ENCODE measurements at regions not wholly inside any gene's neighbourhood (a gene's known extent, or its start where the extent isn't known, plus 50 kb on each side); places are given as distances from the start of the nearest gene placed in this dataset.
"Not testable (repeated sequence)": the region's sequence is repeated elsewhere in the genome, so short reads cannot be mapped to it uniquely, and the experiment has no call there.

DNA sequence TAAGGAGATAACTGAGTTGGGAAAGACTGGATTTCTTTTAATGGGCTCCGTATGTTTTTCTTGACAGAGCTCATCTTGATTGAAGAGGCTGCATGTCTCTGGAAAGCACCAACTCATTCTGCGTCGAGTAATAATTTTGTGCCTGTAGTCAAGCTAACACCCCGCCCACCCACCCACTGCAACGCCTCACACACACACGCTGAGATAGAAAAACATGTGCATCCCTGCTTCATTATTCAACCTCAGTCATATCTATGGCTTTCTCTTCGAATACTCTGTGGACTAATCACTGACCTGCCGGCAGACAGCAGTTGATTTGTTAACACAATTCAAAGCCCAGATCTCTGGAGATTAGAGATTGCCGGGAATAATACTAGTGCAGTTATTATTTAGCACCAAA is 220.2 kb upstream of the TOM1L1 start:
- no peaks in the 10 kb centered on the region for H3K9me2 ChIP-seq (replicated peaks; ENCODE audit: low read depth, low read length)
- H2AFZ ChIP-seq (ENCODE audit: low read length) = no peak overlapping the region
- no peak overlapping the region for H3K4me3 ChIP-seq (ENCODE audit: low read length, poor library complexity, severe bottlenecking)
- no peaks in the 10 kb centered on the region for H3K36me3 ChIP-seq (ENCODE audit: insufficient read depth, low read length)
- TF ChIP-seq, protein P1, sequence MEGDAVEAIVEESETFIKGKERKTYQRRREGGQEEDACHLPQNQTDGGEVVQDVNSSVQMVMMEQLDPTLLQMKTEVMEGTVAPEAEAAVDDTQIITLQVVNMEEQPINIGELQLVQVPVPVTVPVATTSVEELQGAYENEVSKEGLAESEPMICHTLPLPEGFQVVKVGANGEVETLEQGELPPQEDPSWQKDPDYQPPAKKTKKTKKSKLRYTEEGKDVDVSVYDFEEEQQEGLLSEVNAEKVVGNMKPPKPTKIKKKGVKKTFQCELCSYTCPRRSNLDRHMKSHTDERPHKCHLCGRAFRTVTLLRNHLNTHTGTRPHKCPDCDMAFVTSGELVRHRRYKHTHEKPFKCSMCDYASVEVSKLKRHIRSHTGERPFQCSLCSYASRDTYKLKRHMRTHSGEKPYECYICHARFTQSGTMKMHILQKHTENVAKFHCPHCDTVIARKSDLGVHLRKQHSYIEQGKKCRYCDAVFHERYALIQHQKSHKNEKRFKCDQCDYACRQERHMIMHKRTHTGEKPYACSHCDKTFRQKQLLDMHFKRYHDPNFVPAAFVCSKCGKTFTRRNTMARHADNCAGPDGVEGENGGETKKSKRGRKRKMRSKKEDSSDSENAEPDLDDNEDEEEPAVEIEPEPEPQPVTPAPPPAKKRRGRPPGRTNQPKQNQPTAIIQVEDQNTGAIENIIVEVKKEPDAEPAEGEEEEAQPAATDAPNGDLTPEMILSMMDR (conservative IDR thresholded peaks at IDR 0.05; ENCODE audit: low read length) = no peak
- TF ChIP-seq EZH2phosphoT487 (IDR thresholded peaks at IDR 0.05; ENCODE audit: borderline replicate concordance) = no peak
- no peaks in the 10 kb centered on the region for H3K79me2 ChIP-seq (ENCODE audit: insufficient read depth, low read length)
- H3K9me3 ChIP-seq (ENCODE audit: insufficient read depth, low read depth, low read length) = 0 out of 2 replicates have a peak, but pooled peaks cover 3% of the 10 kb centered on the region
- H4K20me1 ChIP-seq (ENCODE audit: insufficient read depth, low read length, poor library complexity, severe bottlenecking) = no peaks in the 10 kb centered on the region
- H3K27me3 ChIP-seq (ENCODE audit: insufficient read depth, low read length, poor library complexity, severe bottlenecking) = no peaks in the 10 kb centered on the region
- no peak overlapping the region for H3K9ac ChIP-seq (ENCODE audit: low read depth, low read length, poor library complexity, severe bottlenecking)
- H3F3A ChIP-seq (ENCODE audit: low read depth) = no peaks in the 10 kb centered on the region
- no peak overlapping the region for H3K4me2 ChIP-seq (ENCODE audit: low read depth, low read length, poor library complexity, severe bottlenecking)
- no peaks in the 10 kb centered on the region for H3K4me1 ChIP-seq (ENCODE audit: insufficient read depth, low read length, poor library complexity, severe bottlenecking)

DNA sequence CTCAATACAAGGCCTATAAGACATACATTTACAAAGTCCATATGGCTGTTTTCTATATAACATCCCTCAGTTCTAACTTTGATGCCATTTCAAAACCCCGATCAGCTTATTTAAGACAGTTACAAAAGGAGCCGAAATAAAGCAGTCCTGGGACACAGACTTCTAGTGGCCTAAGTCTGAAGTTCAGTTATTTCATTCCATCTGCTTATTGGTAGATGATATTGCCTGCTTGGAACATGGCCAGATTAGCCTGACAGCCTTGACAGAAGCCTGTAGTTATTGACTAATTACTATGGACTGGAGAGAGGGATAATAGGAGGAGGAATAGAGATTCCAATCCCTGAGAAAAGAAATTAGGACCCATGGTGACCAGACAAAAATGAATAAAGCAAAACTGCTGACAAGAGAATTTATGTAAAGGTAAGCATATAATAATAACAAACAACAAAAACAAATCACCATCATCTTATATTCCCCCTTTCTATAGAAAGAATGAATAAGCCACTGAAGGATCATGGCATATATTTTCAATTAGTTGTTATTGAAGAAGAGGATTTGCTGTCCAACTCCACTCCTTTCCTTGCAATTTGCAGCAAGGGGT is 206.3 kb upstream of the TOM1L1 start:
- H3K4me3 ChIP-seq (ENCODE audit: low read length, poor library complexity, severe bottlenecking) = no peak overlapping the region
- no peaks in the 10 kb centered on the region for H3K27me3 ChIP-seq (ENCODE audit: insufficient read depth, low read length, poor library complexity, severe bottlenecking)
- no peaks in the 10 kb centered on the region for H3K4me1 ChIP-seq (ENCODE audit: insufficient read depth, low read length, poor library complexity, severe bottlenecking)
- no peak overlapping the region for H3K9ac ChIP-seq (ENCODE audit: low read depth, low read length, poor library complexity, severe bottlenecking)
- H3K9me2 ChIP-seq (replicated peaks; ENCODE audit: low read depth, low read length) = no peaks in the 10 kb centered on the region
- H3K4me2 ChIP-seq (ENCODE audit: low read depth, low read length, poor library complexity, severe bottlenecking) = no peak overlapping the region
- TF ChIP-seq, protein P1 (conservative IDR thresholded peaks at IDR 0.05; ENCODE audit: low read length) = no peak
- TF ChIP-seq EZH2phosphoT487 (IDR thresholded peaks at IDR 0.05; ENCODE audit: borderline replicate concordance) = no peak
- H3K79me2 ChIP-seq (ENCODE audit: insufficient read depth, low read length) = no peaks in the 10 kb centered on the region
- no peaks in the 10 kb centered on the region for H3K9me3 ChIP-seq (ENCODE audit: insufficient read depth, low read depth, low read length)
- no peak overlapping the region for H2AFZ ChIP-seq (ENCODE audit: low read length)
- no peaks in the 10 kb centered on the region for H3K36me3 ChIP-seq (ENCODE audit: insufficient read depth, low read length)
- no peaks in the 10 kb centered on the region for H3F3A ChIP-seq (ENCODE audit: low read depth)
- no peaks in the 10 kb centered on the region for H4K20me1 ChIP-seq (ENCODE audit: insufficient read depth, low read length, poor library complexity, severe bottlenecking)

DNA sequence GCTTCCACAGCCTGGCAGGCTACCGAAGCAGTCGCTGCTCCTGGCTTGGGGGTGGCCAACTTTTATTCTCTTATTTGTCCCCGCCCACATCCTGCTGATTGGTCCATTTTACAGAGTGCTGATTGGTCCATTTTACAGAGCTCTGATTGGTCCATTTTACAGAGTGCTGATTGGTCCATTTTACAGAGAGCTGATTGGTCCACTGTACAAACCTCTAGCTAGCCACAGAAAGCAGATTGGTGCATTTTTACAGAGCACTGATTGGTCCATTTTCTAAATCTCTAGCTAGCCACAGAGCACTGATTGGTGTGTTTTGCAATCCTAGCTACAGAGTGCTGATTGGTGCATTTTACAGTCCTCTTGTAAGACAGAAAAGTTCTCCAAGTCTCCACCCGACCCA is 187.9 kb upstream of the TOM1L1 start:
- H3K9me3 ChIP-seq (ENCODE audit: insufficient read depth, low read depth, low read length); H4K20me1 ChIP-seq (ENCODE audit: insufficient read depth, low read length, poor library complexity, severe bottlenecking); H3K4me2 ChIP-seq (ENCODE audit: low read depth, low read length, poor library complexity, severe bottlenecking); H3K9ac ChIP-seq (ENCODE audit: low read depth, low read length, poor library complexity, severe bottlenecking); H3K4me3 ChIP-seq (ENCODE audit: low read length, poor library complexity, severe bottlenecking); H3F3A ChIP-seq (ENCODE audit: low read depth); H2AFZ ChIP-seq (ENCODE audit: low read length); H3K4me1 ChIP-seq (ENCODE audit: insufficient read depth, low read length, poor library complexity, severe bottlenecking); H3K36me3 ChIP-seq (ENCODE audit: insufficient read depth, low read length); H3K9me2 ChIP-seq (replicated peaks; ENCODE audit: low read depth, low read length); H3K27me3 ChIP-seq (ENCODE audit: insufficient read depth, low read length, poor library complexity, severe bottlenecking); H3K79me2 ChIP-seq (ENCODE audit: insufficient read depth, low read length): not testable (repeated sequence)

DNA sequence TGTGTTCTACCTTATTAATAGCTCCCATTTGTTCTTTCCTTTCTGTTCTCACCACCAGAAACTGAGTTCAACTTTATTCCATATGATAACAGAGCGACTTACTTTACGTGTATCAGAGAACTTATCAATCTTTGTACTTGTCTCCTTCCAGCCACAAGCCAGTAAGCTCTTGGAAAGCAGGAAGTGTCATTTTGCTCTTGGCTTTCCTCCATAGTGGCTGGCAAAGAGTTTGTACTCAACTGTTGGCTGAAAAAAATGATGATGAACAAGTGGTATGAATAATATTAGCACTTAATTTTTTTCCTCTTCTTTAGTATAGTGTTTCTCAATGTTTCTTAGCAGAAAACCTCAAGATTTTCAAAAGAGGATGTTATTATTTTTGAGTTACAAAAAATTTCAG is 182.4 kb upstream of the TOM1L1 start:
- Histone ChIP-seq H3K4me1 (ENCODE audit: insufficient read depth, low read length, poor library complexity, severe bottlenecking) (no peaks in the 10 kb centered on the region), H3K36me3 (ENCODE audit: insufficient read depth, low read length) (no peaks in the 10 kb centered on the region), H2AFZ (ENCODE audit: low read length) (no peak overlapping the region), H3K27me3 (ENCODE audit: insufficient read depth, low read length, poor library complexity, severe bottlenecking) (no peaks in the 10 kb centered on the region), H3K79me2 (ENCODE audit: insufficient read depth, low read length) (no peaks in the 10 kb centered on the region), H3K4me2 (ENCODE audit: low read depth, low read length, poor library complexity, severe bottlenecking) (no peak overlapping the region), H3K9me3 (ENCODE audit: insufficient read depth, low read depth, low read length) (no peaks in the 10 kb centered on the region), H3K9ac (ENCODE audit: low read depth, low read length, poor library complexity, severe bottlenecking) (no peak overlapping the region), H3F3A (ENCODE audit: low read depth) (no peaks in the 10 kb centered on the region), H3K9me2 (replicated peaks; ENCODE audit: low read depth, low read length) (no peaks in the 10 kb centered on the region), H3K4me3 (ENCODE audit: low read length, poor library complexity, severe bottlenecking) (no peak overlapping the region), H4K20me1 (ENCODE audit: insufficient read depth, low read length, poor library complexity, severe bottlenecking) (no peaks in the 10 kb centered on the region)
- no peak for TF ChIP-seq EZH2phosphoT487 (IDR thresholded peaks at IDR 0.05; ENCODE audit: borderline replicate concordance)
- TF ChIP-seq, protein P1 (conservative IDR thresholded peaks at IDR 0.05; ENCODE audit: low read length) = no peak

All from Loucy (cell line).